Right atrium auricular region (tissue), 2 donors: ENCODE measurements at regions not wholly inside any gene's neighbourhood (a gene's known extent, or its start where the extent isn't known, plus 50 kb on each side); places are given as distances from the start of the nearest gene placed in this dataset.
A peak's percentile ranks its signal among the peaks of the same experiment; 100 is the strongest.

Experiments used
- DNase-seq: peaks from one replicate; pipeline ENCODE4 v3.0.0-alpha.2; 2019; ENCODE audit warnings: low spot score
- H3K27ac ChIP-seq, 2 donors: fragments of 200-600 bp; sonication (generic); 1 replicate in 1 of 2; 2 replicates in 1 of 2; pipeline ENCODE4 v1.5.1; 2016 to 2019
- H3K27me3 ChIP-seq, 2 donors: fragments of 200-600 bp; sonication (generic); one replicate each; pipeline versions ENCODE4 v1.5.1 to v1.6.0; 2017 to 2019
- H3K36me3 ChIP-seq: fragments of 200-600 bp; sonication (generic); one replicate; pipeline ENCODE4 v1.5.1; 2016
- H3K4me1 ChIP-seq, 2 donors: fragments of 200-600 bp; sonication (generic); one replicate each; pipeline versions ENCODE4 v1.5.1 to v1.6.0; 2017 to 2019
- H3K4me3 ChIP-seq, 2 donors: fragments of 200-600 bp; sonication (generic); 1 replicate in 1 of 2; 2 replicates in 1 of 2; pipeline ENCODE4 v1.5.1; 2017 to 2019; ENCODE audit warnings: mild to moderate bottlenecking in 1 of 2, moderate library complexity in 1 of 2
- H3K9me3 ChIP-seq, 2 donors: fragments of 200-600 bp; sonication (generic); one replicate each; pipeline ENCODE4 v1.5.1; 2019
- CTCF ChIP-seq, 2 donors: fragments of 200-600 bp; sonication (generic); IDR thresholded peaks; one replicate each; pipeline ENCODE4 v1.5.1; 2019; ENCODE audit warnings: antibody characterized with exemption in 2 of 2

GRCh38 chr9:113654605-113655428, 191.3 kb downstream of the RGS3 start:
- no peak overlapping the region for H3K4me3 ChIP-seq
- no peaks in the 10 kb centered on the region for H3K27me3 ChIP-seq
- H3K27ac ChIP-seq, result peak overlapping the region; percentile 65 to 79
- peaks cover 0 to 56% of the 10 kb centered on the region in 2 donors for H3K4me1 ChIP-seq
- peak; percentile 89 for DNase-seq
- H3K36me3 ChIP-seq, result no peaks in the 10 kb centered on the region
- TF ChIP-seq CTCF (IDR thresholded peaks at IDR 0.05), result no peak
- H3K9me3 ChIP-seq, result no peaks in the 10 kb centered on the region

DNA sequence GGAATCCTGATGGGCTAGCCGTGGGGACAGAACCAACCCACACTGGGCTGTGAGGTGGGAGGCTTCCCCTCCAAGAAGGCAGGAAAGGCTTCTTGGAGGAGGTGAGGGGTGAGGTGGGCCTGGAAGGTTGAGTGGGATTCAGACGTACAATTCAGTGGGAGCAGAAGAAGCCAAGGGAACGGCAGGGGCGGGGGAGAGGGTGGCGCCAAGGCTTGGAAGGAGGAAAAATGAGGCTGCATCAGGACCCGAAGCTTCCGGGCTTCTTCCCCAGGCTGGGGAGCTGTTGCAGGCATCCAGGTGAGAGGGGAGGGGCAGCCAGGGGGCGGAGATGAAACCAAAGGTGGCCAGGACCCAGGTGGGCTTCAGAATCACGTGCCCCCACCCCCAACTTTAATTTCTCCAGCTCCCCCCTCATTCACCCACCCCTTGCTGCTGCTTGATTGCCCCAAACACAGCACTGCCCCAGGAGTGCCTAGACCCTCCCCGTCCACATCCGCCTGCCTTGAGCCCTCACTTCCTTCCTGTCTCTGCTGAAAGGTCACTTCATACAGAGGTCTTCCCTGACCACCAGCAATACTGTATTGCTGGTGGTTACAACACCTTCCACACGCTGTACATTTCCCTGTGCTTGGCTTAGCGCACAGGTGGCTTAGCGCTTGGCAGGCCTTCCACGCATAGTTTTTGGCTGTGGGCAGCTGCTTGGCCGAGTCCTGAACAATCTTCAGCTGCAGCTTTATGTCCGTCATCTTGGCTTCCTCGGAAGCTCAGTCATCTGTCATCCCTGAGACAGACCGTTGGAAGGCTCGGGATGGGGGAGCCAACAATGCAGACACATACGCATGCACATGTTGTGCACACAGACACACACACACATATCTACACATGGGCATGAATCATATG, 193.5 kb downstream of the RGS3 start:
- no peak for TF ChIP-seq CTCF (IDR thresholded peaks at IDR 0.05)
- Histone ChIP-seq H3K27ac (no peak overlapping the region), H3K4me1 (peaks cover 0 to 52% of the 10 kb centered on the region in 2 donors)

GRCh38 chr9:113657765-113658544, 194.4 kb downstream of the RGS3 start:
- Histone ChIP-seq H3K4me1 (peaks cover 0 to 45% of the 10 kb centered on the region in 2 donors), H3K27me3 (no peaks in the 10 kb centered on the region), H3K27ac (no peak overlapping the region), H3K4me3 (no peak overlapping the region), H3K9me3 (no peaks in the 10 kb centered on the region), H3K36me3 (no peaks in the 10 kb centered on the region)
- DNase-seq, result peak; percentile 86
- peak; percentile 88 to 98 for TF ChIP-seq CTCF (IDR thresholded peaks at IDR 0.05)

More for the DNA sequence above, 193.5 kb downstream of the RGS3 start:
- H3K27me3 ChIP-seq, result no peaks in the 10 kb centered on the region
- no peaks in the 10 kb centered on the region for H3K36me3 ChIP-seq
- H3K4me3 ChIP-seq, result no peak overlapping the region
- no peak for DNase-seq
- H3K9me3 ChIP-seq, result no peaks in the 10 kb centered on the region

GRCh38 chr9:113658545-113658895, 195.0 kb downstream of the RGS3 start:
- H3K4me1 ChIP-seq, result peaks cover 0 to 42% of the 10 kb centered on the region in 2 donors
- H3K36me3 ChIP-seq, result no peaks in the 10 kb centered on the region
- DNase-seq, result no peak
- H3K9me3 ChIP-seq, result no peaks in the 10 kb centered on the region
- H3K27ac ChIP-seq, result no peak overlapping the region
- no peak overlapping the region for H3K4me3 ChIP-seq
- no peak for TF ChIP-seq CTCF (IDR thresholded peaks at IDR 0.05)
- no peaks in the 10 kb centered on the region for H3K27me3 ChIP-seq

DNA sequence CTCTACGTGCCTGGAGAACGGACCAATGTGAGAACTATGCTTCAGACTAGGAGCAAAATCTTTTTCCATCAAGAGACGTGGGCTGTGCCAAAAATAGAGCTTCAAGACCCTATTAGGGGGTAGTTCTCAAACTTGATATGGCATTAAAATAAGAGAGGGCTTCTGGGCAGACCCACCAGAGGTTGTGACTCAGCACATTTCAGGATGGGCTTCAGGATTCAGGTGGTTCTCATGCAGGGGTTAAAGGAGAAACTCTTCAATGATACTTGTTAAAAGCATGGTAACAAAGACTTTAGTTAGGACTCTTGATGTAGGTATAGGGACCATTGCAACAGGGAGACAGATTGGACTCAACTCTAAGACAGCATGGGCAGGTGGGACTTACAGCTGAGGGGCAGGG, 195.5 kb downstream of the RGS3 start:
- no peak overlapping the region for H3K4me3 ChIP-seq
- H3K36me3 ChIP-seq, result no peaks in the 10 kb centered on the region
- DNase-seq, result no peak
- H3K9me3 ChIP-seq, result no peaks in the 10 kb centered on the region
- no peaks in the 10 kb centered on the region for H3K27me3 ChIP-seq
- TF ChIP-seq CTCF (IDR thresholded peaks at IDR 0.05), result no peak
- no peak overlapping the region for H3K27ac ChIP-seq
- peaks cover 0 to 39% of the 10 kb centered on the region in 2 donors for H3K4me1 ChIP-seq
